ENCODE measurements at regions not wholly inside any gene's neighbourhood (a gene's known extent, or its start where the extent isn't known, plus 50 kb on each side); places are given as distances from the start of the nearest gene placed in this dataset.
"Not testable (repeated sequence)": the region's sequence is repeated elsewhere in the genome, so short reads cannot be mapped to it uniquely, and the experiment has no call there.

DNA sequence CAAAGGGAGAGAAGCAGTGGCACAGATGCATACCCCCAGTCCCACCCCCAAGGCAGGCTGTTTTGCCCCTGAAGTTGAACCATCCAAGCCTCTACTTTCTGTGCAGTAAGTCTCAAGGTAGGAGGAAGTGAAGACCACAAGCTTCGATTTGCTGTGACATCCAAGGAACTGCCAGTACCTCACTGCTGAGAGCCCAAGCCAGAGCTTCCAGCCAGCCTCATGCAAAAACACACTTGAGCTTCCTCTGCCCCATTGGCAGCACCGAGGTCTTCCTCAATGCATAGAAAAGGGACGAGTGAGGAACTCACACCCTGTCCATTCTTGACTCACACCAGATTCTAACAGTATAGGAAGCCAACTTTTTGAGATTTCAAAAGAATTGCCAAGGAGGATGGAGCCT, 311.7 kb downstream of the BCL2L11 start:
- DNase-seq: not testable (repeated sequence)

DNA sequence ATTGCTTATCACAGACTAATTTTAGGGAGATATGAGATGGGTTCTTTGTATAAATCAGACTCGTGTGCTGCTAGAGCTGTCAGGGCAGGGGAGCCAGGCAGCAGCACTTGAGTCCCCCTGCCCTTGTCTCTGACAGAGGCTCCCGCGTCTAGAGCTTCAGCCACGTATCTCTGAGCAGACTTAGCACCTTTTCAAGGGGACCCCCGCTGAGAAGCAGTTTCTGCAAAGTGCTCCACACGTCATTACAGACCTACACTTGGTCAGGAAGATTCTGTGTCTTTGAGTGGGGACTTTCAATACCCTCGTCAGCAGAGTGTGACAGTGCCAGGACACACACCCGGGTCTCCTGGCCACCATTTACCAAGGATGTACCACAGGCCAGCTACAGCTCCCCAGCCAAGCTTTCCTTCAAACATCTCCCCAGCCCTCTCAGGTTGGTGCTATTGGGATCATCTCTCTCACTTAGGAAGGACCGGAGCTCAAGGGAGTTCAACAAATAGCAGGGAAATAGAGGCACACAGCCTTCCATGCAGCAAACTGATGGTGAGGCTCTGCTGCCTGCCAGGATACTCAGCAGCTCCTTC, 312.3 kb downstream of the BCL2L11 start:
- DNase-seq: not testable (repeated sequence)

GRCh38 chr2:111433892-111434607, 313.3 kb downstream of the BCL2L11 start:
- DNase-seq: not testable (repeated sequence)

DNA sequence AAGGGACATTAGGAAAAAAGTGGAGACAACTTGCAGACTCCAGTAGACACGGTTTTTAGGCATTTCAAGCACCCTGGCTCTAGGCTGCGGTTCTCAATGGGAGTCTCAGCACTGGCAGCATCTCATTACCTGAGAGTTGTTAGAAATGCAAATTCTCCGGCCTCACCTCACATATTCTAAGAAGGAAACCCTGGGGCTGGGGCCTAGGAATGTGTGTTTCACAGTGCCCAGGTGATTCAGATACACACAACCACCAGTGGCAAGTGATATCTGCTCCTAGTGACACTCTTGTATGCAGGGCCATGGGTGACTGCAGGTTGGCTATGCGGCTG, 313.9 kb downstream of the BCL2L11 start:
- DNase-seq: not testable (repeated sequence)

DNA sequence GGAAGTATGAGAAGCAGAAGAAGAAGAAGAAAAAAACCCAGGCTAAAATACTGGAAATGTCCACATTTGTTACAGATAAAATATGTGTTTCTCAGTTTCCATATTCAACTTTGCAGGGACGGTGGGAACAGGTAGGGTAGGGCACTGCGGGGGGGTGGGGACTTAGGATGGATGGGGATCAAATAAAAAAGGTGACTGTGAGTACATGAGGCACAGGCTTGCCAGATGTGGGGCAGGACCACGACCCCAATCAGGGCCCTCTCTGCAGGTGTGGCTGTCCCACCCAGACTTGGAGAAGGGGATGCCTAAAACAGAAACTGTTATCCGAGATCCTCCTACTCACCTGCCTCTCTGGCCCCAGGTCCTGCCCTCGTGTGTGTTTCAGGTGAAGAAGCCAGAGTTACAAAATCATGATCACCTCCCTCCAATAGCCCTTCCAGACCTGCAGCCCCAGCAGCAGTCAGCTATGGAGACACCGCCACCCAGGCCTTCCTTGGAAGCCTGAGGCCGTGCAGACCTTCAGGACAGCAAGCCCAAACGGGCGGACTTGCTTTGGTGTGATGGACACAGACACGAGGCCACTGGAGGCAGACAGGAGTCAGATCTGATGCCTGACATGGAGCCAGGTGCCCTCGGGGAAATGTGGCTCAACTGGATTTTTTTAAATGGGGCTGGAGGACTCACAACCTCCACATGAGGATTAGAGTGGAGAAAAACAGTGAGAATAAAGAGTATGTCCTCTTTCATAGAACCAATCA, 315.0 kb downstream of the BCL2L11 start:
- not testable (repeated sequence) for DNase-seq

GRCh38 chr2:111436411-111436810, 315.7 kb downstream of the BCL2L11 start:
- not testable (repeated sequence) for DNase-seq

GRCh38 chr2:111437288-111437990, 316.7 kb downstream of the BCL2L11 start:
- not testable (repeated sequence) for DNase-seq

- DNase-seq: not testable (repeated sequence)
These were observed 317.4 kb downstream of the BCL2L11 start for GRCh38 chr2:111438161-111438560.

DNA sequence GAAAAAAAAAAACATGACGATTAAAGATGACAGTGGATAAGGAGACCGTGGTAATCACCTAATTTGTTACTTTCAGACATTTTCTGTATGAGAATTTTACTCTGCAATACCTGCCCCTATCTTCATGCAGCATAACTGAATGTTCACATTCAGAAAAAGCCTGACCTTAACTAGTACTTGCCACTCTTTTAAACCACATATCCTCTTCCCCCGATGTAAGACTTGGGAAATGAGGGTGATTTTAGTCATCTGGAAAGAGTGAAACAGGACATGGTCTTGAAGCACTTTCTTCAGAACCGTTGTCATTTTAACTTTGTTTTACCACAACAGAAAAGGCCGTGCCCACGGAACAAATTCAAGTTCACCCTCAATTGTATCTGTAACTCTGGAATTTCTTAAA, 318.5 kb downstream of the BCL2L11 start:
- not testable (repeated sequence) for DNase-seq

DNA sequence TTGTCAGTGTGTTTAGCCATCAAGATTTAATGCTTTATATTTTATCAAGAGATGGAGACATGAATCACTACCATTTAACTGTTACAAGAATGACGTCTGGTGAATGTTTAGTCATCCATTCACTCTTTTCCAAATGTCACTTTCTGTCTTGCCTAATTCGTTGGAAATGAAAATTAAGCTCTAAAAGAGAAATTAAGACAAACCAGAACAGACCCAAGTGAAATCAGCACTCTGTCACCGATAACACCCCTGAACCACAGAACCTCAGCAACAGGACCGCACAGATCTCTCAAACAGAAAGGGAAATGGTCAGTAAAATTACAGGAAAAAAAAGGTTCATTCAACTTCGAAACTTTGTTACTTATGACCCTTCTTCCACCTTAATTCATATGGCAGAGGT, 320.9 kb downstream of the BCL2L11 start:
- not testable (repeated sequence) for DNase-seq

DNA sequence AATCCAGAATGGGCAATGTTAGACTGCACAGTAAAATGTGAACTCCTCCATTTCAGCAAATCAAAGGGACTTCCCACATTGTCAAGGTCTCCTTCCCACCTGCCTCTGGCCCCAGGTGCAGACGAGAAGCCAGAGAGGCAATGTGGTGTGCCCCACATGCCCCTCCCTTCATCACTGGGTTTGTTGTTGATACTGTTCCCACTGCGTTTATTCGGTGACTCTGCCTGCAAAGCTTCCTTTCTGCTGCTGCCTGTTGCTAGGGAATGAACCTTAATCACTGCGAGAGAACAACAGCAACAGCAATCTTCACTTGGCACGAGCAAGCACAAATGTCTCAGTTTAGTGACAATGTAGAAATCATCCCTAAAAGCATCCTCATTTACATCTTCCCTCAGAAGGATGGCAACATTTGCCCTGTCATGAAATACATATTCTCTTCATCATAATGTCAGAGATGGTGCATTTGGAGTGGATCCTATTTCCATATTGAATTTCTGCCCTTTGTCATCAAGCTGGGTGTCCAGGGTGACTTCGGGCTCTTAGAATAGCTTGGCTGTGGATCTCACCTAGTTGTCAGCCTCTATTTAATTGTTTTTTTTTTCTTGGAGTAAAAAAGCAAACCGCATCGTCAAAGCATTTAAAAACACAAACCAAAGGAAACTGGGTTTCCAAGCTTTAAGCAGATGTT, 322.2 kb downstream of the BCL2L11 start:
- DNase-seq: not testable (repeated sequence)

DNA sequence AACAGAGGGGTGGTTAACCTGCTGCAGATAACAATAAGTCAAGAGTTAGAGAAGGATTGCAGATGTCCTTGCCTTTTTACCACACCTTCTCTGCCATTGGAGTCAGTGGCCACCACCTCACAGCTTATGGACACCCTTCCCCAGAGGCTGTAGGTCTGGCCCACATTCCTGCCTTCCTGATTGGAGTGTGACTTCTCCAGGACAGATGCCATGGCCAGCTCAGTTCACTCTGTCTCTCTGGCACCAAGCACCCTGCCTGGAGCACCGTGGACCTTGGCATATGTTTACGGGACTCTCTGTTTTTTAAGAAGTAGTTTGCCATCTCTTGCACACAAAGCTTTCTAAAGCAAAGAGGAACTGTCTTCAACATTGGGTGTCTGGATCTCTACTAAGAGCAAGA, 323.8 kb downstream of the BCL2L11 start:
- not testable (repeated sequence) for DNase-seq

GRCh38 chr2:111445191-111445929, 324.6 kb downstream of the BCL2L11 start:
- DNase-seq: not testable (repeated sequence)

- not testable (repeated sequence) for DNase-seq
These were observed 325.2 kb downstream of the BCL2L11 start for GRCh38 chr2:111445941-111446340.

GRCh38 chr2:111447482-111447881, 326.8 kb downstream of the BCL2L11 start:
- not testable (repeated sequence) for DNase-seq

GRCh38 chr2:111448796-111449195, 328.1 kb downstream of the BCL2L11 start:
- not testable (repeated sequence) for DNase-seq

- DNase-seq: not testable (repeated sequence)
These were observed 329.8 kb downstream of the BCL2L11 start for GRCh38 chr2:111450526-111450925.

DNA sequence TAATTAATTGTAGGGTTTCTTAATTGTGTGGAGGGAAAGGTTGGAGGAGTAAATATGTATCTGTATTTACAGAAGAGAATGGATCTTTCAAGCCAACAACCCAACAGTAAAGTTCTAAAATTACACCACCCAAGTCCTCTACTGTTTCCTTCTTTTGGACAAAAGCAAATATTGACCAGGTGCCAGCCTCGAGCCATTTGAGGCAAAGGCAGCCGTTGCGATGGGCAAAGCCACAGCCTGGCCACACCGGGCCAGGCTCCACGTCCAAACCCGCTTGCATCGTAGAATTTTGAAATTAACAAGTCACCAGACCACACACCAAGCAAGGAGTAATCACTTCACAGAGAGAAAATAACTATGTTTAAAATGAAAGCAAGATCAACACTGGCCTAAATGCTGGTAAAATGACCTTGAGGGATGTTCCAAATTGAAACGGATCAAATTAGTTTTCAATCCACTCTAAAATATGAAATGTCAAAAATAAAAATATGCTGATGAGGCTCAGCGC, 331.0 kb downstream of the BCL2L11 start:
- DNase-seq: not testable (repeated sequence)

GRCh38 chr2:111452208-111452607, 331.5 kb downstream of the BCL2L11 start:
- not testable (repeated sequence) for DNase-seq

GRCh38 chr2:111453308-111453707, 332.6 kb downstream of the BCL2L11 start:
- not testable (repeated sequence) for DNase-seq

DNA sequence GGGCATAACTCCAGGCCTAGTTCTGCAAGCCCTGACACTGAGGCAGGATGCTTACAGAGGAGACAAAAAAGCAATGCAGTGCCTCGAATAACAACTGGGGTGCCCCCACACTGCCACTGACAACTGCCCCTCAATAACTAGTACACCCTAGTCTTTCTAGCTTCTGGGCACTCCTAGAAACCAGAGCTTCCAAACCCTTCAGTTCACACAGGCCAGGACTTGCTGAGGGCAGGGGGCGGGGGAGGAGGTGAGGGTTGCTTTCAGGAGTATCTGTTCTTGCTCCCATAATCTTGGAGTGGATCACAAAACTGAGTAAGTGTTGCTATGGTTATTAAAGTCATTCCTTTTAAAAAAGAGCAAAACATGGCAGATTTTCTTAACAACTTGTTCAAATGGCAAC, 333.1 kb downstream of the BCL2L11 start:
- DNase-seq: not testable (repeated sequence)

DNA sequence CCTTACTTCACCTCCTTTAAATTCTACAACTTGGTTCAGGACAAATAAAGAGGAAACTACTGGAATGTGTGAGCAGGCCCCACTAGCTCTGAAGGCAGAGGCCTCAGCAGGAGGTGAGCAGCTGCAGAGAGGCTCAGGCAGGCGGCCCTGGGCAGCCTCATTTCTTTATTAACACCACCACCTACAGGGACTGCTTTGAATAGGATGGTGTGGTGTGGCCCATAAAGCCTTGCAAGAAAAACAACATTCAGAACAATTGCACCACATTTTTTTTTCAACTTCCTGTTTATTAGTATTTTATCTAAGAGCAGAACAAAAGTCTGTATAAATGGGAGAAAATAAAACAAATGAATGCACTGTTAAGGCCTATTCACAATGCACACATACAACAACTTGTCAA, 333.7 kb downstream of the BCL2L11 start:
- not testable (repeated sequence) for DNase-seq
